ENCODE measurements at regions not wholly inside any gene's neighbourhood (a gene's known extent, or its start where the extent isn't known, plus 50 kb on each side); places are given as distances from the start of the nearest gene placed in this dataset.
"Not testable (repeated sequence)": the region's sequence is repeated elsewhere in the genome, so short reads cannot be mapped to it uniquely, and the experiment has no call there.

DNA sequence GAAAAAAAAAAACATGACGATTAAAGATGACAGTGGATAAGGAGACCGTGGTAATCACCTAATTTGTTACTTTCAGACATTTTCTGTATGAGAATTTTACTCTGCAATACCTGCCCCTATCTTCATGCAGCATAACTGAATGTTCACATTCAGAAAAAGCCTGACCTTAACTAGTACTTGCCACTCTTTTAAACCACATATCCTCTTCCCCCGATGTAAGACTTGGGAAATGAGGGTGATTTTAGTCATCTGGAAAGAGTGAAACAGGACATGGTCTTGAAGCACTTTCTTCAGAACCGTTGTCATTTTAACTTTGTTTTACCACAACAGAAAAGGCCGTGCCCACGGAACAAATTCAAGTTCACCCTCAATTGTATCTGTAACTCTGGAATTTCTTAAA lies 318.5 kb downstream of the BCL2L11 start:
- not testable (repeated sequence) for DNase-seq (ENCODE audit: low spot score)
- FAIRE-seq: peak; percentile 86

DNA sequence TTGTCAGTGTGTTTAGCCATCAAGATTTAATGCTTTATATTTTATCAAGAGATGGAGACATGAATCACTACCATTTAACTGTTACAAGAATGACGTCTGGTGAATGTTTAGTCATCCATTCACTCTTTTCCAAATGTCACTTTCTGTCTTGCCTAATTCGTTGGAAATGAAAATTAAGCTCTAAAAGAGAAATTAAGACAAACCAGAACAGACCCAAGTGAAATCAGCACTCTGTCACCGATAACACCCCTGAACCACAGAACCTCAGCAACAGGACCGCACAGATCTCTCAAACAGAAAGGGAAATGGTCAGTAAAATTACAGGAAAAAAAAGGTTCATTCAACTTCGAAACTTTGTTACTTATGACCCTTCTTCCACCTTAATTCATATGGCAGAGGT lies 320.9 kb downstream of the BCL2L11 start:
- not testable (repeated sequence) for DNase-seq (ENCODE audit: low spot score)
- peak; percentile 90 for FAIRE-seq

DNA sequence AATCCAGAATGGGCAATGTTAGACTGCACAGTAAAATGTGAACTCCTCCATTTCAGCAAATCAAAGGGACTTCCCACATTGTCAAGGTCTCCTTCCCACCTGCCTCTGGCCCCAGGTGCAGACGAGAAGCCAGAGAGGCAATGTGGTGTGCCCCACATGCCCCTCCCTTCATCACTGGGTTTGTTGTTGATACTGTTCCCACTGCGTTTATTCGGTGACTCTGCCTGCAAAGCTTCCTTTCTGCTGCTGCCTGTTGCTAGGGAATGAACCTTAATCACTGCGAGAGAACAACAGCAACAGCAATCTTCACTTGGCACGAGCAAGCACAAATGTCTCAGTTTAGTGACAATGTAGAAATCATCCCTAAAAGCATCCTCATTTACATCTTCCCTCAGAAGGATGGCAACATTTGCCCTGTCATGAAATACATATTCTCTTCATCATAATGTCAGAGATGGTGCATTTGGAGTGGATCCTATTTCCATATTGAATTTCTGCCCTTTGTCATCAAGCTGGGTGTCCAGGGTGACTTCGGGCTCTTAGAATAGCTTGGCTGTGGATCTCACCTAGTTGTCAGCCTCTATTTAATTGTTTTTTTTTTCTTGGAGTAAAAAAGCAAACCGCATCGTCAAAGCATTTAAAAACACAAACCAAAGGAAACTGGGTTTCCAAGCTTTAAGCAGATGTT lies 322.2 kb downstream of the BCL2L11 start:
- not testable (repeated sequence) for FAIRE-seq; DNase-seq (ENCODE audit: low spot score)

DNA sequence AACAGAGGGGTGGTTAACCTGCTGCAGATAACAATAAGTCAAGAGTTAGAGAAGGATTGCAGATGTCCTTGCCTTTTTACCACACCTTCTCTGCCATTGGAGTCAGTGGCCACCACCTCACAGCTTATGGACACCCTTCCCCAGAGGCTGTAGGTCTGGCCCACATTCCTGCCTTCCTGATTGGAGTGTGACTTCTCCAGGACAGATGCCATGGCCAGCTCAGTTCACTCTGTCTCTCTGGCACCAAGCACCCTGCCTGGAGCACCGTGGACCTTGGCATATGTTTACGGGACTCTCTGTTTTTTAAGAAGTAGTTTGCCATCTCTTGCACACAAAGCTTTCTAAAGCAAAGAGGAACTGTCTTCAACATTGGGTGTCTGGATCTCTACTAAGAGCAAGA lies 323.8 kb downstream of the BCL2L11 start:
- FAIRE-seq; DNase-seq (ENCODE audit: low spot score): not testable (repeated sequence)

DNA sequence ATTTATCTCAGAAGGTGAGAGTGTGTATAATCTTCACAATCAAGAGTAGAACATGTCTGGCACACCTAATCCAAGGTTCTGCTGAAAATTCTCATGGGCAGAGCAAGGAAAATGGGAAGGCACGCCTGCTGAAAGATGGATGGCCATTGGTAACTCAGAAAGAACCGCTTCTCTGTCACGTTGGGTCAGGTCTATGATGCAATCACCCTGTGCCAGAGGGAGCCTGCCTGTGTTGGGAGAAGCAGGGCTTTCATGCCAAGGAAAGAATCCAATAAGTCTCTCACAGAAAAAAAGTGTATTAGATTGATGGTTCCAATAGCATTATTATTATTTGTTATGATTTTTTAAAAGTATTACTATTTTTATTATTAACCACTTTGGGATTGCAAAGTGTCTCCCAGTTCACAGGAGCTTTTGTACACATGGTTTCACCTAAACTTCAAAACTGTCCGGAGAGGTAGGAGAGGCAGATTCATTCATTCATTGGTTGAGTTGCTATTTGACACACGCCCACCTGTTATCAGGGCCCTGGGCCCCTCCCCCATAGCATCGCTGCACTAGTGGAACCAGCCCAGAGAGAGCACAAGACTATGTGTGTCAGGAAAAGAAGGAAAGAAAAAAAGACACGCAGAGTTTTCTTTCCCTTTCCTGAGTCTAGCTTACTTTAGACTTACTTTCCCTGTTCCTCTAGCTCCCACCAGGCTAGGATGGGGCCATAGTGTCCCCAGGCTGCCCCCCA lies 324.6 kb downstream of the BCL2L11 start:
- FAIRE-seq: not testable (repeated sequence)

DNA sequence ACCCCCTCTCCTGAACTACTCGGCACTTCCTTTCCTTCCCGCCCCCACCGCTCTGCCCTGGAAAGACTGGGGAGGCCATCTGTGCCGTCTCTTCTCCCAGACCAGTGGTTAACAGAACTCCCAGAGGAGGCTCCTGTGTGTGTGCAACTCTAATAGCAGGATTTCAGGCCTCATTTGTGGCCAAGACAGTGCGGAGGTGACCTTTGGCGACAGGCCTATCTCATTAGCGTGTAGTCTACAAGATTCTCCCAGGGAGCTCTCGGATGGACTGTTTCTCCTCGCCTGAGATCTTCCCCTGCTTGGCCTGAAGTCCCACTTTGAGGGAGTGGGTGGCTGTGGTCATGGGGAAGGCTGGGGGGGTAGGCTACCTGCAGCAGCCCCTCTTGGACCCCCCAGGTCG lies 325.2 kb downstream of the BCL2L11 start:
- DNase-seq (ENCODE audit: low spot score); FAIRE-seq: not testable (repeated sequence)

More for the DNA sequence above, 324.6 kb downstream of the BCL2L11 start:
- DNase-seq (ENCODE audit: low spot score): not testable (repeated sequence)

DNA sequence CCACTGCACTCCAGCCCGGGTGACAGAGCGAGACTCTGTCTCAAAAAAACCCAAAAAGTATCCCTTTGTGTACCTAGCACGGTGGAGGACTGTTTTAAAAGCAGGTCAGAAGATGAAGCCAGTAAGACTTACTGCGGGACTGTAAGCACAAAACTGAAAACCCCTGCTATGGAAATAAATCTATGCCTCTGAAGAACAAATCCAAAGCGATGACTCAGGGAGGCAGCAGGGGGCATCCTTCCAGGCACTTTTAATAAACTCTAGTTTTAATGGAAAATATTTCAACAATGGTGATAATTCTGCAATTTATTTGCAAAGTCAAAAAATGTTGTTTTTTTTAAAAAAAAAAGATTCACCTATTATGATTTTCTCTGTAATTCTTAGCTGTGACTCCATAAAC lies 326.8 kb downstream of the BCL2L11 start:
- not testable (repeated sequence) for FAIRE-seq; DNase-seq (ENCODE audit: low spot score)

DNA sequence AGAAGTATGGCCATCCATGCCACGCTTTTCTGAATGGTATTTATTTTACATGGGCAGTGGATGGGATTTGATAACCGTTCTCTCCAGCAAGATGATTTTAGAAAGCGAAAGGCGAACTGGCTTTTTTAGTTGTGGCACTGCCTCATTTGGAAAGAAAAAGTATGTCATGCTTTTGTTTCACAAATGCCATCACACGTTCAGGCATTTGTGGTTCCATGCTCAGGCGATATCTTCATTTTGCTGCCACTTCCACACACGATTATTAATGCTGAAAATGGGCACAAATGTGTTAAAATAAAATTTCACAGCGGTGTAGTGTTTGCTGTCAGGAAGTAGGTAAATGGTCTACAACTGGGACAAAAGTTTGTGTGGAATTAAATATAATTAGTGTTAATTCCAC lies 328.1 kb downstream of the BCL2L11 start:
- DNase-seq (ENCODE audit: low spot score); FAIRE-seq: not testable (repeated sequence)

DNA sequence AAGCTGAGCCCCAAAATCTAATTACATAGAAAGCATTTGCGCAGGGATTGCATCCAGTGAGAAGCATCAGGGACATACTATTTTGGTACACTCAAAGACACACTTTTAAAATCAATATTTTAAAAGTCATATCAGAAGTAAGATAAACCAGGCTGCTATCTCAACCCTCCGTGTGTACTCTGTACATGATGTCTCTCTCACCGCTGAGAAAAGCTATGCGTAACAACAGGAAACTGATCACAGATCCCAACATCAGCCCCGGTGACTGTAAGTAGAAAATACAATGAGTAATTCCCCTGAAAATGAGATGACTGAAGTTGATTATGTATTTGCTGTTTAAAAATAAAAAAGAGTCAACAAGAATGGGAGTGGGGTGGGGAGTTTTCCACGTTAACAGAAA lies 329.8 kb downstream of the BCL2L11 start:
- FAIRE-seq; DNase-seq (ENCODE audit: low spot score): not testable (repeated sequence)

DNA sequence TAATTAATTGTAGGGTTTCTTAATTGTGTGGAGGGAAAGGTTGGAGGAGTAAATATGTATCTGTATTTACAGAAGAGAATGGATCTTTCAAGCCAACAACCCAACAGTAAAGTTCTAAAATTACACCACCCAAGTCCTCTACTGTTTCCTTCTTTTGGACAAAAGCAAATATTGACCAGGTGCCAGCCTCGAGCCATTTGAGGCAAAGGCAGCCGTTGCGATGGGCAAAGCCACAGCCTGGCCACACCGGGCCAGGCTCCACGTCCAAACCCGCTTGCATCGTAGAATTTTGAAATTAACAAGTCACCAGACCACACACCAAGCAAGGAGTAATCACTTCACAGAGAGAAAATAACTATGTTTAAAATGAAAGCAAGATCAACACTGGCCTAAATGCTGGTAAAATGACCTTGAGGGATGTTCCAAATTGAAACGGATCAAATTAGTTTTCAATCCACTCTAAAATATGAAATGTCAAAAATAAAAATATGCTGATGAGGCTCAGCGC lies 331.0 kb downstream of the BCL2L11 start:
- not testable (repeated sequence) for DNase-seq (ENCODE audit: low spot score)
- FAIRE-seq: peak; percentile 81

DNA sequence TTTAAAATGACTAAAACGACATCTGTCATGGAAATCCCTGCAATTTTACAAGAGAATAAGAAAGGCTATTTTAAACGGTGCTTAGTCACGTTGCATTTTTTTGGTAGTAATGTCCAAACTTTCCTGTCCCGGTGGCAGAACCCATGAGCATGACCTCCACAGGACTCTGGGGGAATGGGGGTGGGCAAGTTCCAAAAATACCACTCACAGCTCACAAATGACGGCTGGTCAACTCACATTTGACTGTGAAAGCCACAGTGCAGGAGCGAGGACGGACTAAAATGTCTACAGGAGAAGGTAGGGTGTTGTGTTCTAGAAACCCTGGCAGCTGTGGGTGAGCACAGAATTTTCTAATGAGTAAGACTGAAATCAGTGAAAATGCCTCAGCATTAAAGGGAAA lies 331.5 kb downstream of the BCL2L11 start:
- DNase-seq (ENCODE audit: low spot score); FAIRE-seq: not testable (repeated sequence)

DNA sequence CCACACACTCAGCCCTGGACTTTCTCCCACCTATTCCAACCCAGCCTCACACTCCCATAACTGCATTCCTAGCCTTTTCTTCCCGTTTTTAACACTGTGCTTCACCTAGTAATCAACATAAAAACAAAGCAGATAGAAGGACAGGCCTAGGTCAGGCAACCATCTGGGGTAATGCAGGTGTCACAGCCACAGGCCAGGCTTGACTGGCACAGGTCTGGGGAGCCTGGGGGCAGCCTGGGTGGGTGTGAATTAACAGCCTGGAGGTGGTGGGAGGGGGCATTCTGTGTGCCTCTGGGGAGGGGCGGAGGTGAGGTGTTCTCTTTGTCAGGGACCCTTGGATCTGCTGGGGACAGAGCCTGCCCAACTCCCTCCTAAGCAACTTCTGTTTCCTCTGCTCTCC lies 332.6 kb downstream of the BCL2L11 start:
- FAIRE-seq; DNase-seq (ENCODE audit: low spot score): not testable (repeated sequence)

DNA sequence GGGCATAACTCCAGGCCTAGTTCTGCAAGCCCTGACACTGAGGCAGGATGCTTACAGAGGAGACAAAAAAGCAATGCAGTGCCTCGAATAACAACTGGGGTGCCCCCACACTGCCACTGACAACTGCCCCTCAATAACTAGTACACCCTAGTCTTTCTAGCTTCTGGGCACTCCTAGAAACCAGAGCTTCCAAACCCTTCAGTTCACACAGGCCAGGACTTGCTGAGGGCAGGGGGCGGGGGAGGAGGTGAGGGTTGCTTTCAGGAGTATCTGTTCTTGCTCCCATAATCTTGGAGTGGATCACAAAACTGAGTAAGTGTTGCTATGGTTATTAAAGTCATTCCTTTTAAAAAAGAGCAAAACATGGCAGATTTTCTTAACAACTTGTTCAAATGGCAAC lies 333.1 kb downstream of the BCL2L11 start:
- not testable (repeated sequence) for DNase-seq (ENCODE audit: low spot score); FAIRE-seq

DNA sequence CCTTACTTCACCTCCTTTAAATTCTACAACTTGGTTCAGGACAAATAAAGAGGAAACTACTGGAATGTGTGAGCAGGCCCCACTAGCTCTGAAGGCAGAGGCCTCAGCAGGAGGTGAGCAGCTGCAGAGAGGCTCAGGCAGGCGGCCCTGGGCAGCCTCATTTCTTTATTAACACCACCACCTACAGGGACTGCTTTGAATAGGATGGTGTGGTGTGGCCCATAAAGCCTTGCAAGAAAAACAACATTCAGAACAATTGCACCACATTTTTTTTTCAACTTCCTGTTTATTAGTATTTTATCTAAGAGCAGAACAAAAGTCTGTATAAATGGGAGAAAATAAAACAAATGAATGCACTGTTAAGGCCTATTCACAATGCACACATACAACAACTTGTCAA lies 333.7 kb downstream of the BCL2L11 start:
- DNase-seq (ENCODE audit: low spot score): not testable (repeated sequence)
- peak; percentile 58 for FAIRE-seq

DNA sequence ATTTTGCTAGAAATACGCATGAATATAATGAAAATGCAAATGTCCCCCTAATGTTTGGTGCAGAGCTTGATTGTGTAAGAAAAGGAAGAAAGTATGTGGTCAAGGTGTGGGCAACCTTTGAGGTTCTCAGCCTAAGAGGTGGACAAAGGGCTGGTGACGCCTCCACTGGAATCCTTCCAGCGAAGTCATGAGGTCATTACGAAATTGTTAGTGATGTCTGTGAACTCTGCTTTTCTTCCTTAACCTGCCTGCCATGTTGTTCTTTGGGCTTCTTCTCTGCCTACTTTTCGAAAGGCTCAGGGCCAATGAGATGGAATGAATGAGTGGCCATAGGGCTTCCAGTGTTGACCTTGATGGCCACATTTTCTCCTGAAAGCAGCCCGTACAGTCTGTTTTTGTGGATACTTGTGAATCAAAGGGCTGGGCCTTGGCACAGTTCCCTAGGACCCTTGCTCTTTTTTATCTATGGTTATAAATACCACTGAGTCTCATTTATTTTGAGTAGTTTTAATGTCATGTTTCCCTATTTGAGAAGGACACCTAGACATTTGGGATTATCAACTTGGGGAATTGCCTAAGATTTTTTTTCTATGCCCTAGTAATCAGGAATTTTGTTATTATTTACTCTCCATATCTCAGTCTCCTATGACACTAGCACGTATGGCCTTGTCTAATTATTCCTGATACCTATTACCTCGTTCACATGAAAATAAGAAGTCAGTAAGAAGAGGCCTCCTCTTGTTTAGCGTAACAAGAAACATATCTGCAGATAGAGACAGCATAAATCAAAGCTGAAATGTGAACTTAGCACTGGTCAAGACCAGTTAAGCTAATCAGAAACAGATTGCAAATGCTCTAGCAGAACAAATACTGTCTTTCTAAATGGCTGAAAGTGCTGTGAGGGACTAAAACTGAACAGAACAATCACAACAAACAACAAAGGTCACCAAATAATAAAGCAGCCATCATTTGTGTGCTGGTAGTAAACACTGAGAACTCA lies 334.6 kb downstream of the BCL2L11 start:
- FAIRE-seq; DNase-seq (ENCODE audit: low spot score): not testable (repeated sequence)

DNA sequence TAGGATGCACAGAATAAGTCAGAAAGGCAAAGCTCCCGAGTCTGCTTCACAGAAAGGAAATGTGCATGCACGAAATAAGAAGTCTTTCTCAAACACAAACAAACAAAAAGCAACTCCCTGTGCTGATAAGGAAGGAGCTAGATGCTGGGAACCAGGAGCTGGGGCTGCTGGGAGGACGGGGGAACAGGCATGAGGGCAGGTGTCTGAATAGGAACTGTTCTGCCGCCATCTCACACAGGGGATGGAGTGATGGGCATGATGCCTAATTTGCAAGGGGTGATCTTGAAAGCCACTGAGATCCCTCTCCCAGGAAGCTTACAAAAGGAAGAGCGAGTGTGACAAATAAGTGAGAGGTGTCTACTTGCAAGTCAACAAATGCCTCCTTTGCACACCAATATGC lies 336.5 kb downstream of the BCL2L11 start:
- DNase-seq (ENCODE audit: low spot score); FAIRE-seq: not testable (repeated sequence)

DNA sequence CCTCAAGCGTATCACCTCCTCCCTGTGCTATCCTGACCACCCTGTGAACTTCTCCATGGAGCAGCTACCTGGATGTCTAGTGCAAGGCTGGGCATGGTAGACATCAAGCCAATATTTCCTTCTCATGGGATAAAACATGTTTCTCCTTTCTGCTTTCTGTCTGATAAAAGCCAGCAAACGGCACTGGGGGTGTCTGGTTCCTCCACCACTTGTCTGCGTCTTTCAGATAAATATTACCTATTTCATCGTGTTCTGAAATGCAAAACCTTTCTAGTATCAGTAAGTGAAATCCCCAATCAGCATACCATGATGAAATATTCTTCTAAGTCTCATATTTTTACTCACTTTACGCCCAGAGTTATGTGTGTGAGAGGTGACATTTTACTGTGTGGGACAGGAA lies 340.2 kb downstream of the BCL2L11 start:
- DNase-seq (ENCODE audit: low spot score); FAIRE-seq: not testable (repeated sequence)

DNA sequence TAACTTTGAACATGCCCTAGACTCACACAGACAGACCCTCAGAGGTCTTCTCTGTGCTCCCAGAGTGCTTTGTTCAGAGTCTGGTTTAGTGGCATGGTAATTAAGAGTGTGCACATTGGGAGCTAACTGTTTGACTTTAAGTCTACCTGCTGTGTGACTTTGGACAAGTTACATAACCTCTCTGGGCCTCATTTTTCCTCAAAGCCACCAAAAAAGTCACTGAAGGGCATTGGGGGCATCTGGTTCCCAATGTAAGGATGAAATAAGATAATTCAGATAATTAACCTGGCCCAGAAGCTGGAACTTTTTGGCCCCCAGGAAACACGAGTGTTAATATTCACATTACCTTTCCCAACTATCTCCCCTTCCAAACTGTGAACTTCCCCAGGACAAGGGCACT lies 341.1 kb downstream of the BCL2L11 start:
- not testable (repeated sequence) for DNase-seq (ENCODE audit: low spot score); FAIRE-seq

DNA sequence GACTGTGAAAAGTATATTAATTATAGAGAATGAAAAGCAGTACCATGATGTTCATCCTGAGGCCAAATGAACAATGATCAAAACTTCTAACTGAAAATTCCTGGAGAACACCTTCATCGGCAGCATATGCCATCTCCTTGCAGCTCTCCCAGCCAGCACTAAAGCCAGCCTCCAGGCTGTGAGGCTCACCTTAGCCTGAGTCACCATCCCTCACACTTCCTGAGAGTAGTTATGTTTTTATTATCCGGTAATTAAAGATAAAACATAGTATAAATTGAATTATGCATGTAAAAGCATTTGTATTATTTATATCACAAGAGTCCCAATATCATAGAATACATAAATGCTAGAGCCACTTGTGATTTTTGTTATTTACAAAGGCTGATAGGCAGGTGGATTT lies 341.9 kb downstream of the BCL2L11 start:
- FAIRE-seq; DNase-seq (ENCODE audit: low spot score): not testable (repeated sequence)

DNA sequence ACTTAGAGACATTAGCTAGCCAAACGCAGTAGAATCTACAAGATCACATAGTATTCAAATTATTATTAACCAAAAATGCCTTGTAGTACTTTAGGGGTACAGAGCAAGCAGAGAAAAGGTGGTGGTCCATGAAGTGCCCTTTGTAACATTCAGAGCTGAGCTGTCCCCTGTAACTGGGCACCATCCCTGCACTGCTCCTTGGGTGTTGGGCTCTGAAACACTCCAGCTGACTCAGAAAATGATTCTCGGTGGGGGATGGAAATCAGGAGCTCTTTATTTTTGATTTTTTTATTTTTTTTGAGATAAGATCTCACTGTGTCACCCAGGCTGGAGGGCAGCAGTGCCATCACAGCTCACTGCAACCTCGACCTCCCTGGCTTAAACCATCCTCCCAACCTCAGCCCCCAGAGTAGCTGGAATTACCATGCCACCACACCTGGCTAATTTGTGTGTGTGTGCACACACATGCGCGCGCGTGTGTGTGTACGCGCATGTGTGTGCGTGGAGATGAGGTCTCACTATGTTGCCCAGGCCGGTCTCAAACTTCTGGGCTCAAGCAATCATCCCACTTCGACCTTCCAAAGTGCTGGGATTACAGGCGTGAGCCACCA lies 342.6 kb downstream of the BCL2L11 start:
- DNase-seq (ENCODE audit: low spot score); FAIRE-seq: not testable (repeated sequence)
